Pons (tissue), 1 donor: ENCODE measurements at regions not wholly inside any gene's neighbourhood (a gene's known extent, or its start where the extent isn't known, plus 50 kb on each side); places are given as distances from the start of the nearest gene placed in this dataset.
"Not testable (repeated sequence)": the region's sequence is repeated elsewhere in the genome, so short reads cannot be mapped to it uniquely, and the experiment has no call there.

Experiments
- DNase-seq: peaks from one replicate; pipeline ENCODE4 v3.0.0-alpha.2; 2016; ENCODE audit warnings: low spot score

DNA sequence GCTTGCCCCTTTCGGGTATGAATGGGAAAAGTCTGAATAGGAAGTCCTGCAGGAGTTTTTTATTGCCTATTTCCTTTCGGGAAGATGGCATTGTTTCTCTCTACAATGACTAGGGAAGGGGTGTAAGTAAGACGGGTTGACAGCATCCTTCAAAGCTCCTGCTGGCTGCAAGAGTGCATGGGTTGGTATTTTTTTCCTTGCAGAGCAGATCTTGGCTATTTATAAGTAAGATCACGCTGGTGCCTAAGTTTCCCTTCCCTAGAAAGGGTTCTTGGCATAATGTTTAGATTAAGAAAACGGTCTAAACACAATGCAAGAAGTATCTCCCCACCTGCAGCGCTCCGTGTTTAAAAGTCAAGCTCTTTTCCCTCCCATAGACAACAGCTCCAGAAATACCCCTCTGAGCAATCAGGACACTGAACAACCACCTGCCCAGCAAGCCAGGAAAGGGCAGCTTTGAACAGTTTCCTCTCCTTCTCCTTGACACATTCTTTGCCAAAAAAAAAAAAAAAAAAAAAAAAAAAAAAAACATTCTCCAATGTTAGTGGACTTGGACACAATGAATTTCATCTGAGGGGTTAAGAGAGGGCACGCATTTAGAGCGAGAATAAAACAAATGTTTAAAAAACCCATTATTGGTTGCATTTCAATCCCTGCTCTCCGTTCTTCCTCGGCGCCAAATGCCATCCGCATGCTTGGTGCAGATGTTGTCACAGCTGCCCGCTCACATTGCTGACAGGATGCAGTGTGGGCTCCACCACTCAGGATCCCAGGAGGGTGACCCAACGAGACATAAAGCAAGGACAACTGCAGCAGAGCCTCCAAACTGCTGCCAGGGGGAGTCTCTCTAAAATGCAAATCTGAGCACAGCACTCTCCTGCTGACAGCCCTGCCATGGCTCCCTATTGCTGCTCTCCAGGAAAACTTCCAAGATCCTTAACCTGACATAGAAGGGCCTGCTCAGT is 427.4 kb upstream of the MGMT start:
- no peak for DNase-seq

DNA sequence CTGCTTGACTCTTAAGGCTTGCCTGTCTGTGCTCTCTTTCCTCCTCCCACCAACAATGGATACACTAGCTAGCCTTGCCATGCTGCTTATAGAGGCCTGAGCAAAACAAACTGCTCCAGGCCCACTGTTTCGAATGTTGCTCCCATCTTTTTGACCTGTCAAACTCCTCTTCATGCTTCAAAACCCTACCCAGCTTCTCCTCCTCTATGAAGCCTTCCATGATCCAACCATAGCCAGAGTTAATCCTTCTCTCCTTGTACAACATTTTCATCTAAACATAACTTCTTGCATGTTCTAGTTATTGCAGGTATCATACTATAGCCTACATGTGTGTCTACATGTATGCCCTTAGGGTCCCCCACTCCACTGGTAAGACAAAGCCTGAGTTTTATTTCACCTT is 426.7 kb upstream of the MGMT start:
- DNase-seq: no peak

DNA sequence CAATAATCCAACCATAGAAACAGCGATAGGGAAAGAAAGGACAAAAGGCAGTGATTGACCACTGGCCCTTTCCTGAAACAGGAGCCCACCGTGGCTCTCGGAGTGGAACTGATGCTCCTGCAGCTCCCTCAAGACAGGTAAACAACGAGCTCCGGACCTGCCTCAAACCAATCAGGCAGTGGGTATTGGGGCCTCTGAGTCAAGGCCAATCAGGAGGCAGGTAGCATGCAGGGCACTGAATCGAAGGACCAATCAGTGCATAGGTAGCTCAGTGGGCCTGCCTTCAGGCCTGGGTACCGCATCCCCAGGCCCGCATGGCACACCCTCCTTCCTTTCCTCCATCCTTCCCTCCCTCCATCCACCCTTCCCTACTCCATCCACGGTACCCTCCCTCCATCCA is 425.1 kb upstream of the MGMT start:
- no peak for DNase-seq

DNA sequence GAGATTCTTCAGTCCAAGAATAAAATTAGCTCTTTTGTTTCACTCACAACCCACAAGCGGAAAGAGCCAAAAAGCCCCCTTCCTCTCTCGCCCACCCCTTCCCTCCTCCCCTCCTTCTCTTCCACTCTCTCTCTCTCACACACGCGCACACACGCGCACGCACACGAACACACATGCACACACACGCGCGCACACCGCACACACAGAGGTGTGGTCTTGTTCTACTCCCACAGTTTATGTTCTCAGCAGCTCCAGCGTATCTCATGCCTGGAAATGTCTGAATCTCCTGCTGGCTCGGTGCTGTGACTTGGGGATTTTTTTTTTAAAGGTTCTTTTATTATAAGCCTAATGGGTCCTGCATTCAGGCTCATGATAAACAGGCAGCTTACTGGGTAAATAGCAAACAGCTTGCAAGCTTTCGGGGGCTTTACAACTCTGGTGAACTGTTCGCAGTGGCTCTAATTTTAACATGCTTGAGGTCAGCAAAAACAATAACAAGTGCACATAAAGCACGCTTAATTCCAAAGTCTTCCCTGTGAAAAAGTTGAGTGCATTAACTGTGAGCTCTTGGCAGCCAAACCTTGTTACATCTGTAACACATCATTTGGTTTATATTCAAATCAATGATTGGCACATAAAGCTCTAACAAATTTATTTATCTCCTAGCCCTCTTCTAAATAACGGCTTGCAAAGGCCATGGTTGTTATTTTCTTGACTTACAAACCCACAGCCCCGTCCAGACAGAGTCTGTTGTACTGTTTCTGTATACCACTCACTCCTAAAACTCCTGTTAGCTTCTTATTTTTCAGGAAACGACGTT is 424.1 kb upstream of the MGMT start:
- DNase-seq: no peak

DNA sequence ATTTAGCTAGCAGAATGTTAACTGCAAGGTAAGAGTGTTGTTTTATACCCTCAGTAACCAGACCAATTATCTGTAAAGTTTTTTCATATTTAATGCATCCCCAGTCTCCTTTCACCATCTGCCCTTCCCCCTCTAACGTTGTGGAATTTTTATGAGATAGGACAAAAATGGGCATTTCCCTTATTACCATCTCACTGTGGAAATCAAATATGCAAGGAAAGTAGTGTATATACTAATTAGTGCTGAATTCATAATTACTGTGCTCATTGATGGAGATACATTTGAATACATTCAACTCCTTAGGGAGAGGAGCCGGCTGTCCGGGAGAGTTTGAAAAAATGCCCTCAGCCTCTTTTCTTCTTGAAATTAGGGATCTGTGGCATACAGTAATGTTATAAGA is 423.4 kb upstream of the MGMT start:
- no peak for DNase-seq

DNA sequence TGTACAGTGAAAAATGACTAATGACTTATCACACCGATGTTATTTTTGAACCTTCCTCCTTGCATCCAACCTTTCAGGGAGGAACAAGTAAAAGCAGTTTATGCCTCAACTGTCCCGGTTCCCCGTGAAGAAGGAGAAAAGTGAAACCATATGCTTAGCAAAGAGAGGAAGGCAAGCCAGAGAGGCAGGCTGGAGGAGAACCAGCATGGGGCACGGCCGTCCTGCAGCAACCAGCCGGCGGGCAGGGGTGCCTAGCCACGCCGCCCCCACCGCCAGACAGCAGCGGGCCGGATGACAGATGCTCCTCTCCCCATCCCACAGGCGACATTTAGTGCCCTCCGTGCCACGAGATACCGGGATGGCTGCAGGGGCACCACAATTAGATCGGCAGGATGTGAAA is 421.4 kb upstream of the MGMT start:
- DNase-seq: no peak

DNA sequence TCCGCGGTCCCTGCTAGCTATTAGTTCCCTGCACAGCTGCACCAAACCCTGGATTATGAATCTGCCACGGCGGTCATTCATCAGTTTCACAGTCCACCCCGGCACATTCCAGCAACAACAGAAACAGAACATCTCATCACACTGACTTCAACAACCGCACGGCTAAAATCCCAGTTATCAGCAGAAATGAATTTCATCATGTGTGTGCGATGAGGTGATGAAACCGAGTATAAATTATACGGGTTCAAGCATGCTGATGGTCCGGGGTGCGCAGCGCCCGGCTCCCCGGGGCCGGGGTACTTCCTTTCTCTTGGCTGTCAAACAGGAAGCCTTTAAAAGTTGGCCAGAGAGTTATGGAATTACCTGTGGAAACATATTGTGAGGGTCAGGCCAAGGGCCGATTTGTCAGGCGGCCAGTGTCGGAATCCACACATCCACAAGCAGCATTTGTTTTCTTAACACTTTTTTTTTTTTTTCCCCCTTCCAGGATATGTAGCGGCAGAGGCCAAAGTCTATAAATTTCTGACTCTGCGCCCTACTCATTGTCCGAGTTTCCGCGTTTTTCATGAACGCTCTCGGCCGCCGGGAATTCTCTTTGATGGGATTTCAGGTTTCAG is 420.9 kb upstream of the MGMT start:
- DNase-seq: no peak

DNA sequence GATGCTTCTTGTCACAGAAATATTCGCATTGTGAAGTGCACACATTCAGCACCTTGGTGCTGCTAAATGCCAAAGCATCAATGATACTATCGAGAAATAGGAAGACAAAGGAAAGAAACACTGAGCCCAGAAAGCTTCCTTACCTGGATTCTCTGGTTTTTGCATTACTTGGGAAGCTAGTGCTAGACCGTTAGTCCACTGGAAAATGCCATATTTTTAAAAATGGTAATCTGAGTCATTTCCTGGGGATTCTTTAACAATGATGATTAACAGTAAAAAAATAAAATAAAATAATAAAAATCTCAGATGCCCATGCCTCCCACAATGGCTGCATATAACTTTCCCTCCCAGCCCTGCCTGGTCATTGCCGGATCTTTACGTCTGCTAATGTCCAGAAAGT is 420.1 kb upstream of the MGMT start:
- no peak for DNase-seq

DNA sequence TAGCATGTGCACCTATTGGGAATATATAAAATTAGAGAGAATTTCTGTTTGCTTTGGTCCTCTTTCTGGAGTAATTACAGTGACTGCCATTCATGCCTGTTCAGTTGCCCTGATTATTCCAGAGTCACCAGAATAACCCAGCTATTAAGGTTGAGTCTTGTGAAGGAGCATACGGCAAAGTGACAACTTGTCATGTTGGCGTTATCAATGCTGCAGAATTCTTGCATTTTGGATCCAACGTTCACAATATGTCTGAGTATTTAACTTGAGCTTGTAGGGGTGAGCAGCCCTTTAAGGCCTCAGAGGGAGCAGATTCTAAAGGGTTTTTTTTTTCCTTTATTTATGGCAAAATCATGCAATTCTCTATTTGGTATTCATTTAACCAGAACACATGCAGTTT is 419.4 kb upstream of the MGMT start:
- DNase-seq: no peak

DNA sequence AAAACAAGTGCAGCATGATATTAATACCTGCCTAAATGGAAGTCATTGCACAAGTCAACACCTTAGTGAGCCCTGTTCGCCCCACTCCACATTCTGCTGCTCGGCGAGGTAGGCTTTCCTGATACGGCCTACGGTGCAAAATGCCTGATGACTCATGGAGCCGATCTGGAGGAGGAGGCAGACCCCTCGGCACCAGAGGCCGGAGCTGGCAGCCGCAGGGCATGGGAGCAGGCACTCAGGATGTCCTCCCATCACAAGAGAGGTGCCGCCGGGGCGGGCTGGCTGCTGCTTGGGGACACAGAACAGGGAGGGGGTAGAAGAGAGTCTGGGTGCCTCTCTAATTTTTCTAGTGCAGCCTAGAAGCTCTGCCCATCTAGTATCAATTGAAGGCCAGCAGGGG is 418.5 kb upstream of the MGMT start:
- DNase-seq: no peak

DNA sequence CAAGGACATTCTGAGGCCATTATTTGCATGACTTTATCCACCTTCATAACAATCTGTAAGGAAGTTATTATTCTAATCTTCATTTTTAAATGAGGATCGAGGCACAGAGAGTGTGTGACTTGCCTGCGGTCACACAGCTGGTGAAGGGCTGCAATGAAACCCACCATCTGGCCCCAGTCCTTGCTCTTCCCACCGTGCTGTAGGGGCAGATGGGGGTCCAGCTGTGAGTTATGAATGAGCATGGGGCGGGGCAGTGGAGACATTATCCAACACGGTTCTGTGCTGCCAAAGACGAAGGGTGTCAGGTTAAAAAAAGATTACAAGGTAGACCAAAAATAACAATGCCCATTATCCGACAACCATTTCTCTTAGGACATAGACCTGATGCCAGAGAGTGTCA is 417.5 kb upstream of the MGMT start:
- DNase-seq: no peak

DNA sequence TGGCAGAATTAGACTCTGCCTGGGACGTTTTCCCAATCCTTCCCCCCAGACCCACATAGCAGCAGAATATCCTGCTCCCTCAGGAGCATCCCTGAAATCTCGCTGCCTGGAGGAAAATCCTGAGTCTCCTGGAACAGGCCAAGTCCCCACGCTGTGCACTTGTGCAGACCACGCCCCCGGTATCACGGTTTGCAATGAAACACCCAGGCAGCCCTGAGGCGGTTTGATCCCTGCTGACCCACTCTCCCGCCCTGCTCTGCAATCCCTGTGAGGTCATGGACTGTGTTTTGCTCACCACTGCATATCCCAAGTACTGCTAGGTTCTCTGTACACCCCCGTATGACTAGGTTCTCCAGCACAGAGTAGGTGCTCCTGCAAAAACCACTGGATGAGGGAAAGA is 411.8 kb upstream of the MGMT start:
- DNase-seq: no peak

DNA sequence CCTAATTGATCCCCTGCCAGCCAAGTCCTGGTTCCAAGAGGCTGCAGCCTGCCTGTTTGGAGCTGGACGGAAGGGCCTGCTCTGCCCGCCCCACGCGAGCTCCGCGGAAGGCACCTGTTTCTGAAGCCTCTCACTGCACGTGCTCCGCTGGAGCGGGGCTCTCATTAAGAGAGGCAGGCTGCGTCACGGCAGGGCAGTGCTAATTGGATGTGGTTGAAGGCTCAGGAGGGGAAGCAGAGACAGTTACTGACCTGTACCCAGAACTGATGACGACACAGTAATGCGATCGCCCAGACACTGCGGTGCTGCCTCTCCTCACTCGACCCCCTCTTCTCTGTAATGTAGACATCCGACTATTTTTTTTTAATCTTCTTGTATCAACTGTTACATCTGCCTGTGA is 411.1 kb upstream of the MGMT start:
- DNase-seq: no peak

DNA sequence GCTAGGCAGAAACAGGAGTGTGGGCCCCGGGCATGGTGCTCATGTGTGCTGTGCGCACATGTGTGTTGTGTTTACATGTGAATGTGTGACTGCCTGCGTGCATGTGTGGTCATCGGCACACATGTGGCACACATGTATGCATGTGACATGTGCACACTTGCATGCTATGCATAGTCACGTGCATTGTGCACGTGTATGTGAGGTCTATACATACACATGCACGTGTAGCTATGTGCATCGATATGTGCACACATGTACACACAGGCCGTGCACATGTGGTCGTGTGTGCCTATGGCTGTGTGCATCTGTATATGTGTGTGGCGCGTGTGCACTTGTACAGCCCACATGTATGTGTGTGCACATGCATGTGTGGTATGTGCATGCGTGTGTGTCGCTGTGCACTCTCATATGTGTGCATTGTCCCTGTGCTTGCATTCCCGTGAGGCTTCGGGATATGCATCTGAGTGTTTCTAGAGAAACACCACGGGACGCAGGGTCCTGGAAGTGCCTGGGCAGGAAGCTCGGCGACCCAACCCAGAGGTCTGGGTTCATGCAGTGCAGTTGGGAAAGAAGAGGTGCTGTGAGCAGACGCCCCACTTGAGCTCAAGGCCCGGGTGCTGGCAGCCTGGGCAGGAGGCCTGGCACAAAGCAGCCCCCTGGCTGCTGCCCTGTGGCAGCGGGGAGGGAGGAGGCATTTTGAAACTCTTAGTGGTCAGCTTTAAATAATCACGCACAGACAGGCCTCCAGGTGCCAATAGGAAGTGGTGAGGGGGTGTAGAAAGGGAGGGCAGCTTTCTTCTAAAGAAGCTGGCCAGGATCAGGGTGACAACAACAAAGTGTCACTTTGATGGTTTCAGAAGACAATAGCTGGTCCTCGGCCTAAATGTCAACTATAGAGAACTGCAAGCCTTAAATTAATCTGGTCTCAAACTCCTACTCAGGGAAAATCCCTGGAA is 410.0 kb upstream of the MGMT start:
- DNase-seq: no peak

DNA sequence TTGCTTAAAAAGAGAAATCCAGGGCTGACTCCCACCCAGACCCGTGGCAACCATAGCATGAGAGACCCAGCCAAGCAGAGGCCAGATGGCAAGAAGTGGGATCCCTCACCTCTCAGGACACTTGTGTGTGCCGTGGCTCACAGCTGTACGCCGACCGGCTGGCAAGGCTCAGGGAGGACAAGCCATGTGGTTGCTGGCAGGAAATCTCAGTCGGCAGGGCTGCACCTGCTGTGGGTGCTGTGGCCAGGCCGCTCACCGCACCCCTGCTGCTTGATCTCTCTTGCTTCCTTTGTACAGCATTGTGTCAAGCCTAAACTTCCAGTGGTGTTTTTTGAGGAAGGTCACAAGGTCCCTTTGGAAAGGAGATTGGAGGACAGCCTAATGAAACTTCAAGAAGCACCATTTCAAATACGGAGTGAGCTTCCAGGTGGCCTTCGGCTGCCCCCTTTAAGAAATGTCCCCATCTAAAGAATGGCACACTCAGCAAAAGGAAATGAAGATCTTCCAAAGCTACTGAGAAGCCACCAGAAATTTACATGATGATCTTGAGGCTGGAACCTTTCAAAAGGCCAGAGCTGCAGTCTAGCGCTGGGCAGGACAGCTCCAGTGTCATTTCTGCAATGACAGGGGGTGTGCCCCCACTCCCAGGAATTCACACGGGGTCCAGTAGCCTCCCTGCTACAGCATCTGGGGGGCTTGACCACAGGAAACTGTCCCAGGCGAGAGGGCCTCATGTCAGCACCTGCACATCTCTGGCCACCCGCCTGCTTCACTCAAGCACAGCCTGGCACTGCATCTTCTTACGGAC is 409.0 kb upstream of the MGMT start:
- no peak for DNase-seq

DNA sequence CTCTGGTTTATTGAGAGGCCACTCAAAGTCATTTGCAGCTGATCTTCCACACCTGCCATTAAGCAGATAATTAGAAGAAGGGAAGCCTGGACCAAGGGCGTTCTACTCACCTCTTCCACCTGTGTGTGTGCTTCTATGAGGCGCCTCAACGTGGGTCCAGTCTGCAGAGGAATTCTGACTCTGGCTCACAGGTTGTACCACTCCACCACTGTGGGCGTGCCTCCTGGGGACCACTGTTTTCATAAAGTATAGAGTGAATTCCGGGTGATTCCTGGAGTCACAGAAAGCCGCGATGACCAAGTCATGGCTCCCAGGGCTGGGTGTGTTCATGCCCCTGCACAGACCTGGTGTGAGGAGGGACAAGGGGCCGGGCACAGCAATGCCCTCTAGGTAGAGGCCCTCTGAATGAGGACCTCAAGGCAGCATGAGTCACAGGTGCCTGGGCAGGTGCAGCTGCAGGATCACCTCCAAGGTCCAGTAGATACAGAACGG is 408.3 kb upstream of the MGMT start:
- DNase-seq: no peak

DNA sequence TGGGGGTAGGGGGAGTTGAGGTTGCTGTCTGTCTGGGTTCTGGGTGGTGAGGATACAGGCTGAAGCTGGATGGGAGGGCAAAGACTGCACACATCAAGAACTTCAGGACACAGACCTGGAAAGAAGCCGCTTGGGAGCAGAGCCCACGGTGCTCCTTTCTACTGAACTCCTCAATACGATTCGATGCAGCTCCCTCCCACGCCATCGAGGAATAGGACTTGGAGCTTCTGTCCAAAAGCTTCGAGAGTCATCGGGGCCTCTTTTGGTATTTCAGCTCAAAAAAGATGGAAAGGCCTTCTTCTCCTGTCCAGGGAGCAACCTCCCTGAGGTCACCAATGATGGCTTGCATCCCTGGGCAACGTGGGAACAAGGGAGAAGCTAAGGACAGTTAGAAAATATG is 407.1 kb upstream of the MGMT start:
- DNase-seq: no peak

DNA sequence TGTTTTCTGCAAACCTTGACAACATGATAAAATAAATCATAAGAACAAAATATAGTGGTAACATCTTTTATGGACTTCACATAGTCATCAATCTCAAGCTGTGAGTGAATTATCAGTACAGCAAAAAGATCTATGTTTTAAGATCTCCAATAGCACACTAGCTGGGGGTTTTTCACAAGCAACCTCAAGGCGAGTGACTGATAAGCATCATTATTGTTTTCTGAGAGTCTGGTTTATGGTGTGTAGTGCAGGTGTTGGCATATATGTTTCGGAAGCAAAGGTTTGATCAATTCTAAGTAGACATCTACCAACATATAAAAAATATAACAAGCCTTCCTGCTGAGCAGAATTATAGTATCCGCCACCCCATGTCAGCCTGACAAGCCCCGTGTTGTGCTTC is 403.8 kb upstream of the MGMT start:
- DNase-seq: no peak

DNA sequence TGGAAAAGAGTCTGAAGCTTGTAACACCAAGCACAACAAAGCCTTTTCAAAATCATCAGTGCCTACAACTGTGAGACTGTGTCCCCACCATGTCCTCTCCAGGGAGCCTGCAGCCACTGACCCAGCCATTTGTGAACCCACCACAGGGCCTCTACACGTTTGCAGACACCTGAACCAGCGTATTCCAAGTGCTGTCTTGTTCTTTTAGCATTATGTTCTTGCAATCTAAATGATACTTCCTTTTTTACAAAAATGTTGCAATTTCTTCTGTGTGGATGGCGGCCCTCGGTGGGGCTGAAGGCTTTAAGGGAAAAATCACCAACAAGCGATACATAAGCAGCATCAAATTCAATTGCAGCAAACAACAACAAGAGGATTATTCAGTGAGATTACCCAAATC is 403.2 kb upstream of the MGMT start:
- DNase-seq: no peak

DNA sequence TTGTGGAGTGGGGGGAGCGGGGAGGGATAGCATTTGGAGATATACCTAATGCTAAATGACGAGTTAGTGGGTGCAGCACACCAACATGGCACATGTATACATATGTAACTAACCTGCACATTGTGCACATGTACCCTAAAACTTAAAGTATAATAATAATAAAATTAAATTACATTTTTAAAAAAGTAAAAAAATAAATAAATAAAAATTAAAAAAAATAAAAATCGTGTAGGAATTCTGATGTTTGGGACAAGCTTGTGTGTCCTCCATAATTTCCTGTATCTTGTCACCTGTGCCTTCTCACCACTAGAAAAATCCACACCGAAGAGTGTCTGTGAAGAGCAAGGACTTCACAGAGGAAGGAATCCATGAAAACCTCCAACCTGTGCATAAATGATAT is 400.5 kb upstream of the MGMT start:
- DNase-seq: not testable (repeated sequence)

DNA sequence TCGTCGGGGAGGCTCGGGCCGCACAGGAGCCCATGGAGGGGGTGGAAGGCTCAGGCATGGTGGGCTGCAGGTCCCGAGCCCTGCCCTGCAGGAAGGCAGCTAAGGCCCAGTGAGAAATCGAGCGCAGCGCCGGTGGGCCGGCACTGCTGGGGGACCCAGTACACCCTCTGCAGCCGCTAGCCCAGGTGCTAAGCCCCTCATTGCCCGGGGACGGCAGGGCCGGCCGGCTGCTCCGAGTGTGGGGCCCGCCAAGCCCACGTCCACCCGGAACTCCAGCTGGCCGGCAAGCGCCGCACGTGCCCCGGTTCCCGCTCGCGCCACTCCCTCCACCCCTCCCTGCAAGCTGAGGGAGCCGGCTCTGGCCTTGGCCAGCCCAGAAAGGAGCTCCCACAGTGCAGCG is 395.6 kb upstream of the MGMT start:
- DNase-seq: not testable (repeated sequence)
